Transverse colon (tissue), 3 donors: ENCODE measurements at regions not wholly inside any gene's neighbourhood (a gene's known extent, or its start where the extent isn't known, plus 50 kb on each side); places are given as distances from the start of the nearest gene placed in this dataset.

Source experiments
- POLR2A ChIP-seq: fragments of 450-650 bp; IDR thresholded peaks from one replicate; pipeline ENCODE4 v1.6.1; 2016; ENCODE audit warnings: antibody characterized with exemption, mild to moderate bottlenecking, moderate library complexity
- TF ChIP-seq, protein P1 (sequence below), 5 experiments: fragments of 200-600 bp in 3 of 5; fragments of 450-650 bp in 2 of 5; sonication (generic) in 3 of 5; IDR thresholded peaks; 1 replicate in 2 of 5; 2 replicates in 3 of 5; pipeline ENCODE4 v1.5.1; 2016 to 2017; ENCODE audit warnings: antibody characterized with exemption in 5 of 5, inconsistent platforms in 3 of 5, mild to moderate bottlenecking in 2 of 5, moderate library complexity in 1 of 5

DNA sequence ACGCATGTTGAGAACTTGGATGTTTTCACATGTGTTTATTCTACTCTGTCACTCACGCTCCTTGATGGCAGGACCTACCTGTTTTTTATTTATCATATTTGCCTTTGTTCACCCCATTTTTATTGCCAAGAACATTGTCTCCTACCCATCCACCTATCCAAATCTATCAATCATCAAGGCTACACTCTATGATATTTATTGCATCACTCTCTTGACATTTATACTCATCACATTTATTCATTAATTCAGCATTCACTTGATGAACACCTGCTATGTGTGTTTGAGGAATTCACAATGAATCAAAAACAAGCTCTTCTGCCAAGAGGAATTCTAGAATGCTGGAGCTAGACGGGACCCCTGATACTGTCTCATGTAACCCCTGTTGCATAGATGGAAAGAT lies 94.5 kb upstream of the ZNF469 start:
- TF ChIP-seq, protein P1, sequence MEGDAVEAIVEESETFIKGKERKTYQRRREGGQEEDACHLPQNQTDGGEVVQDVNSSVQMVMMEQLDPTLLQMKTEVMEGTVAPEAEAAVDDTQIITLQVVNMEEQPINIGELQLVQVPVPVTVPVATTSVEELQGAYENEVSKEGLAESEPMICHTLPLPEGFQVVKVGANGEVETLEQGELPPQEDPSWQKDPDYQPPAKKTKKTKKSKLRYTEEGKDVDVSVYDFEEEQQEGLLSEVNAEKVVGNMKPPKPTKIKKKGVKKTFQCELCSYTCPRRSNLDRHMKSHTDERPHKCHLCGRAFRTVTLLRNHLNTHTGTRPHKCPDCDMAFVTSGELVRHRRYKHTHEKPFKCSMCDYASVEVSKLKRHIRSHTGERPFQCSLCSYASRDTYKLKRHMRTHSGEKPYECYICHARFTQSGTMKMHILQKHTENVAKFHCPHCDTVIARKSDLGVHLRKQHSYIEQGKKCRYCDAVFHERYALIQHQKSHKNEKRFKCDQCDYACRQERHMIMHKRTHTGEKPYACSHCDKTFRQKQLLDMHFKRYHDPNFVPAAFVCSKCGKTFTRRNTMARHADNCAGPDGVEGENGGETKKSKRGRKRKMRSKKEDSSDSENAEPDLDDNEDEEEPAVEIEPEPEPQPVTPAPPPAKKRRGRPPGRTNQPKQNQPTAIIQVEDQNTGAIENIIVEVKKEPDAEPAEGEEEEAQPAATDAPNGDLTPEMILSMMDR (IDR thresholded peaks at IDR 0.05): no peak
- no peak for TF ChIP-seq POLR2A
